Testis (tissue), 2 donors: ENCODE measurements at regions not wholly inside any gene's neighbourhood (a gene's known extent, or its start where the extent isn't known, plus 50 kb on each side); places are given as distances from the start of the nearest gene placed in this dataset.

ENCODE experiments used
- DNase-seq: peaks from one replicate; pipeline ENCODE4 v3.0.0-alpha.2; 2019
- H3K27ac ChIP-seq, 2 donors: fragments of 200-600 bp; sonication (generic); one replicate each; pipeline ENCODE4 v1.5.1; 2019
- H3K27me3 ChIP-seq: fragments of 200-600 bp; sonication (generic); one replicate; pipeline ENCODE4 v1.5.1; 2019
- H3K36me3 ChIP-seq: fragments of 200-600 bp; sonication (generic); one replicate; pipeline ENCODE4 v1.5.1; 2017; ENCODE audit warnings: low read depth; ENCODE audit errors: missing control alignments
- H3K4me1 ChIP-seq: fragments of 200-600 bp; sonication (generic); one replicate; pipeline ENCODE4 v1.5.1; 2019
- H3K4me3 ChIP-seq, 2 donors: fragments of 200-600 bp; sonication (generic); one replicate each; pipeline ENCODE4 v1.5.1; 2017 to 2019
- H3K9me3 ChIP-seq: fragments of 200-600 bp; sonication (generic); one replicate; pipeline ENCODE4 v1.5.1; 2017
- POLR2A ChIP-seq: fragments of 450-650 bp; IDR thresholded peaks from one replicate; pipeline ENCODE4 v1.6.1; 2017; ENCODE audit warnings: antibody characterized with exemption, mild to moderate bottlenecking, moderate library complexity
- WGBS, 2 donors: methylation state at CpG; one replicate each; pipeline ENCODE4 v1.1.5; 2018; 5-methylcytosine and 5-hydroxymethylcytosine counted together
- intact Hi-C: fragments of 100-400 bp; cut with DNase I; formaldehyde crosslinking; loops from one replicate; pipeline ENCODE4 v1.15.1; 2023; ENCODE audit warnings: low total_unique reads
- TF ChIP-seq, protein P1 (sequence below), 3 experiments: fragments of 450-650 bp in 2 of 3; fragments of 200-600 bp in 1 of 3; sonication (generic) in 1 of 3; IDR thresholded peaks; one replicate each; pipeline ENCODE4 v1.5.1; 2016 to 2019; ENCODE audit warnings: antibody characterized with exemption in 3 of 3, mild to moderate bottlenecking in 2 of 3, moderate library complexity in 1 of 3

GRCh38 chr13:31957772-31958171 is 73.8 kb upstream of the FRY start:
- intact Hi-C loops = no loop called here
- Histone ChIP-seq H3K36me3 (no peaks in the 10 kb centered on the region), H3K27ac (no peak overlapping the region), H3K4me3 (no peak overlapping the region), H3K4me1 (no peaks in the 10 kb centered on the region), H3K9me3 (no peaks in the 10 kb centered on the region), H3K27me3 (no peaks in the 10 kb centered on the region)
- WGBS, 2 donors = 91 to 95% methylated on average over 2 of the region's 2 CpGs
- no peak for DNase-seq
- no peak for TF ChIP-seq POLR2A
- TF ChIP-seq, protein P1, sequence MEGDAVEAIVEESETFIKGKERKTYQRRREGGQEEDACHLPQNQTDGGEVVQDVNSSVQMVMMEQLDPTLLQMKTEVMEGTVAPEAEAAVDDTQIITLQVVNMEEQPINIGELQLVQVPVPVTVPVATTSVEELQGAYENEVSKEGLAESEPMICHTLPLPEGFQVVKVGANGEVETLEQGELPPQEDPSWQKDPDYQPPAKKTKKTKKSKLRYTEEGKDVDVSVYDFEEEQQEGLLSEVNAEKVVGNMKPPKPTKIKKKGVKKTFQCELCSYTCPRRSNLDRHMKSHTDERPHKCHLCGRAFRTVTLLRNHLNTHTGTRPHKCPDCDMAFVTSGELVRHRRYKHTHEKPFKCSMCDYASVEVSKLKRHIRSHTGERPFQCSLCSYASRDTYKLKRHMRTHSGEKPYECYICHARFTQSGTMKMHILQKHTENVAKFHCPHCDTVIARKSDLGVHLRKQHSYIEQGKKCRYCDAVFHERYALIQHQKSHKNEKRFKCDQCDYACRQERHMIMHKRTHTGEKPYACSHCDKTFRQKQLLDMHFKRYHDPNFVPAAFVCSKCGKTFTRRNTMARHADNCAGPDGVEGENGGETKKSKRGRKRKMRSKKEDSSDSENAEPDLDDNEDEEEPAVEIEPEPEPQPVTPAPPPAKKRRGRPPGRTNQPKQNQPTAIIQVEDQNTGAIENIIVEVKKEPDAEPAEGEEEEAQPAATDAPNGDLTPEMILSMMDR (IDR thresholded peaks at IDR 0.05) = no peak

- H3K27me3 ChIP-seq = no peaks in the 10 kb centered on the region
- WGBS, 2 donors = 62 to 76% methylated on average over 2 to 3 of the region's 3 CpGs
- no peak for DNase-seq
- no peak overlapping the region for H3K27ac ChIP-seq
- peaks cover 5% of the 10 kb centered on the region for H3K4me1 ChIP-seq
- no peaks in the 10 kb centered on the region for H3K36me3 ChIP-seq
- no peaks in the 10 kb centered on the region for H3K9me3 ChIP-seq
- intact Hi-C loops = no loop called here
- no peak overlapping the region for H3K4me3 ChIP-seq
- TF ChIP-seq POLR2A = no peak
- TF ChIP-seq, protein P1 (IDR thresholded peaks at IDR 0.05) = no peak
These were observed 68.7 kb upstream of the FRY start for GRCh38 chr13:31962731-31963370.

DNA sequence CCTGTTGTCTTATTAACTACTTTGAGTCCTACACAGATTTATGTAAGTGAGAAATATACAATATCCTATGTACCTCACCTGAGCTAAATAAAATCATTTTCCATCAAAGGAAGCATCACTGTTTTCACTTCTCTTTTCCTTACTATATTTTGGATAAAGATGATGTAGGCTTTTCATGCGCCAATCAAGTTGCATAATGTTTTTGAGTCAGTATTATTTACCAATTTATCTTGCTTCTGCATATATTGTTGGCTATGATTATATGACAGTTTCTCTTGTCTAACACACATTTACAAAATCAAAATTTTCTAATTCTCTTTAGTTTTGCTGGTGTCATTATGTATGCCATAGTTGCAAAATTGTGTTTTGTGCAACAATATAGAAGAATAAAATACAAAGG is 67.9 kb upstream of the FRY start:
- intact Hi-C loops = no loop called here
- H3K4me1 ChIP-seq = peaks cover 10% of the 10 kb centered on the region
- 88% methylated on average over 1 of the region's 1 CpG for WGBS, 2 donors
- DNase-seq = no peak
- no peak overlapping the region for H3K27ac ChIP-seq
- no peak overlapping the region for H3K4me3 ChIP-seq
- H3K9me3 ChIP-seq = no peaks in the 10 kb centered on the region
- no peaks in the 10 kb centered on the region for H3K36me3 ChIP-seq
- no peaks in the 10 kb centered on the region for H3K27me3 ChIP-seq
- no peak for TF ChIP-seq POLR2A
- TF ChIP-seq, protein P1 (IDR thresholded peaks at IDR 0.05) = no peak

- intact Hi-C loops = no loop called here
- H3K4me3 ChIP-seq = no peak overlapping the region
- WGBS, 2 donors = 93 to 94% methylated on average over 2 of the region's 2 CpGs
- no peak overlapping the region for H3K27ac ChIP-seq
- H3K36me3 ChIP-seq = no peaks in the 10 kb centered on the region
- peaks cover 10% of the 10 kb centered on the region for H3K4me1 ChIP-seq
- no peaks in the 10 kb centered on the region for H3K9me3 ChIP-seq
- TF ChIP-seq POLR2A = no peak
- TF ChIP-seq, protein P1 (IDR thresholded peaks at IDR 0.05) = no peak
- no peaks in the 10 kb centered on the region for H3K27me3 ChIP-seq
- DNase-seq = no peak
These were observed 67.4 kb upstream of the FRY start for GRCh38 chr13:31964168-31964567.
